SK-N-SH (cell line): ENCODE measurements at regions not wholly inside any gene's neighbourhood (a gene's known extent, or its start where the extent isn't known, plus 50 kb on each side); places are given as distances from the start of the nearest gene placed in this dataset.

Experiments
- CTCF ChIA-PET: fragments of 300-600, 350-600 bp; formaldehyde crosslinking; extraction: SDS; loops from one replicate; lab custom pipeline; 2021; lab: Yijun Ruan, JAX
- POLR2A ChIA-PET: fragments of 350-600 bp; sonication (Branson Sonifier 250); formaldehyde crosslinking; extraction: SDS; loops from one replicate; lab custom pipeline; 2020; ENCODE audit warnings: antibody characterized with exemption, inconsistent platforms; lab: Yijun Ruan, JAX
- DNase-seq: peaks from one replicate; pipeline ENCODE4 v3.0.0; 2012
- H2AFZ ChIP-seq: fragments of 200-600 bp; sonication (generic); 2 replicates; pipeline ENCODE4 v1.8.1; 2016; ENCODE audit warnings: antibody characterized with exemption, mild to moderate bottlenecking, low read depth
- H3F3A ChIP-seq: fragments of 200-600 bp; sonication (generic); replicated peaks from 2 replicates; pipeline ENCODE3; 2016; ENCODE audit warnings: antibody characterized with exemption, mild to moderate bottlenecking; ENCODE audit not compliant: insufficient read depth
- H3K27ac ChIP-seq, 2 experiments: fragments of 200-500 bp in 1 of 2; fragments of 200-600 bp in 1 of 2; sonication (Bioruptor generic) in 1 of 2; sonication (generic), shearing (Covaris generic) in 1 of 2; 2 replicates each; pipeline versions ENCODE4 v1.5.1 to v1.6.1; 2014 to 2016; ENCODE audit warnings: low read depth in 2 of 2, inconsistent platforms in 1 of 2, low read length in 1 of 2, mild to moderate bottlenecking in 1 of 2, mixed read lengths in 1 of 2
- H3K27me3 ChIP-seq: fragments of 200-600 bp; sonication (generic), shearing (Covaris generic); 2 replicates; pipeline ENCODE4 v1.6.1; 2016; ENCODE audit warnings: mixed run types; ENCODE audit not compliant: insufficient read depth
- H3K36me3 ChIP-seq, 2 experiments: fragments of 200-500 bp in 1 of 2; fragments of 200-600 bp in 1 of 2; sonication (Bioruptor generic) in 1 of 2; sonication (generic) in 1 of 2; replicated peaks in 1 of 2; 2 replicates each; pipeline versions ENCODE3 to v1.5.1; 2014 to 2016; ENCODE audit warnings: low read length in 1 of 2, mild to moderate bottlenecking in 1 of 2; ENCODE audit not compliant: insufficient read depth in 2 of 2, control insufficient read depth in 1 of 2
- H3K4me1 ChIP-seq, 2 experiments: fragments of 200-500 bp in 1 of 2; fragments of 200-600 bp in 1 of 2; sonication (Bioruptor generic) in 1 of 2; sonication (generic), shearing (Covaris generic) in 1 of 2; 2 replicates each; pipeline versions ENCODE4 v1.5.1 to v1.6.1; 2014 to 2016; ENCODE audit warnings: low read depth in 1 of 2, low read length in 1 of 2, mixed run types in 1 of 2; ENCODE audit not compliant: insufficient read depth in 2 of 2, control insufficient read depth in 1 of 2
- H3K4me2 ChIP-seq: fragments of 200-600 bp; sonication (generic), shearing (Covaris generic); 2 replicates; pipeline ENCODE4 v1.6.1; 2017; ENCODE audit warnings: mixed run types
- H3K4me3 ChIP-seq, 2 experiments: fragments of 200-500 bp in 1 of 2; fragments of 200-600 bp in 1 of 2; sonication (Bioruptor generic) in 1 of 2; sonication (generic), shearing (Covaris generic) in 1 of 2; 2 replicates each; pipeline versions ENCODE4 v1.5.1 to v1.8.1; 2014 to 2016; ENCODE audit warnings: low read depth in 2 of 2, inconsistent platforms in 1 of 2, low read length in 1 of 2, mild to moderate bottlenecking in 1 of 2, mixed read lengths in 1 of 2, moderate library complexity in 1 of 2
- H3K79me2 ChIP-seq: fragments of 200-600 bp; sonication (generic); 2 replicates; pipeline ENCODE4 v1.8.1; 2017; ENCODE audit warnings: mild to moderate bottlenecking; ENCODE audit not compliant: insufficient read depth
- H3K9ac ChIP-seq: fragments of 200-600 bp; sonication (generic); 2 replicates; pipeline ENCODE4 v1.6.1; 2017; ENCODE audit warnings: mixed run types
- H3K9me2 ChIP-seq: fragments of 200-600 bp; sonication (generic); 2 replicates; pipeline ENCODE4 v1.6.1; 2017; ENCODE audit warnings: mixed run types
- H3K9me3 ChIP-seq: fragments of 200-600 bp; sonication (generic); 2 replicates; pipeline ENCODE4 v1.6.1; 2017; ENCODE audit warnings: mixed run types, mild to moderate bottlenecking, moderate library complexity
- H4K20me1 ChIP-seq: fragments of 200-600 bp; sonication (generic); 2 replicates; pipeline ENCODE4 v1.6.1; 2017; ENCODE audit warnings: mild to moderate bottlenecking, mixed run types; ENCODE audit not compliant: insufficient read depth
- CTCF ChIP-seq: fragments of 200-600 bp; sonication (generic); IDR thresholded peaks from 2 replicates; pipeline ENCODE4 v1.6.1; 2017; ENCODE audit warnings: antibody characterized with exemption, mild to moderate bottlenecking, moderate library complexity
- ELF1 ChIP-seq: IDR thresholded peaks from 2 replicates; pipeline ENCODE4 v1.4.0; 2012
- EP300 ChIP-seq, 2 experiments: IDR thresholded peaks; 2 replicates each; pipeline versions ENCODE4 v1.4.0 to v1.6.1; 2012; ENCODE audit warnings: borderline replicate concordance in 1 of 2, low read depth in 1 of 2, low read length in 1 of 2
- EZH2phosphoT487 ChIP-seq: fragments of 200-600 bp; sonication (generic); IDR thresholded peaks from 2 replicates; pipeline ENCODE4 v1.6.1; 2017; ENCODE audit warnings: low read depth, mixed run types, mild to moderate bottlenecking, antibody characterized with exemption, moderate library complexity, borderline replicate concordance
- FOSL2 ChIP-seq: IDR thresholded peaks from 2 replicates; pipeline ENCODE4 v1.4.0; 2012; ENCODE audit warnings: low read depth, mild to moderate bottlenecking, moderate library complexity, borderline replicate concordance
- FOXJ3 ChIP-seq: sonication (generic); formaldehyde crosslinking; IDR thresholded peaks from 2 replicates; pipeline ENCODE4 v1.5.1; 2020; ENCODE audit warnings: mild to moderate bottlenecking, missing genetic modification reagents
- GABPA ChIP-seq: IDR thresholded peaks from 2 replicates; pipeline ENCODE4 v1.4.0; 2012; ENCODE audit warnings: low read depth, mild to moderate bottlenecking
- JUND ChIP-seq: IDR thresholded peaks from 2 replicates; pipeline ENCODE4 v1.4.0; 2012
- NFIC ChIP-seq: IDR thresholded peaks from 2 replicates; pipeline ENCODE4 v1.4.0; 2012; ENCODE audit warnings: borderline replicate concordance
- POLR2AphosphoS5 ChIP-seq: IDR thresholded peaks from 2 replicates; pipeline ENCODE4 v1.6.1; 2012; ENCODE audit warnings: low read depth, low read length
- RCOR1 ChIP-seq: fragments of 150-350 bp; IDR thresholded peaks from 2 replicates; pipeline ENCODE4 v1.6.1; 2017; ENCODE audit warnings: antibody characterized with exemption, low read length
- RFX5 ChIP-seq: IDR thresholded peaks from 2 replicates; pipeline ENCODE4 v1.6.1; 2012; ENCODE audit warnings: mild to moderate bottlenecking, improper control_type of control experiment, low read length
- TAF1 ChIP-seq: IDR thresholded peaks from 2 replicates; pipeline ENCODE4 v1.6.1; 2012; ENCODE audit warnings: low read depth, mild to moderate bottlenecking, low read length, moderate library complexity, borderline replicate concordance
- TEAD4 ChIP-seq: IDR thresholded peaks from 2 replicates; pipeline ENCODE4 v1.4.0; 2012; ENCODE audit warnings: mild to moderate bottlenecking, borderline replicate concordance; ENCODE audit not compliant: insufficient read depth
- YY1 ChIP-seq: IDR thresholded peaks from 2 replicates; pipeline ENCODE4 v1.4.0; 2012; ENCODE audit warnings: low read depth, mild to moderate bottlenecking
- WGBS: methylation state at CpG from one replicate; pipeline ENCODE4 v1.1.6; 2017; ENCODE audit warnings: low lambda C conversion rate; 5-methylcytosine and 5-hydroxymethylcytosine counted together
- TF ChIP-seq, protein P1 (sequence below): IDR thresholded peaks from 2 replicates; pipeline ENCODE4 v1.4.0; 2012; ENCODE audit warnings: low read depth, borderline replicate concordance
- TF ChIP-seq, protein P2 (sequence below): IDR thresholded peaks from 2 replicates; pipeline ENCODE4 v1.6.1; 2012; ENCODE audit warnings: mild to moderate bottlenecking, low read depth, low read length, moderate library complexity

- Histone ChIP-seq H3K4me3 (no peak overlapping the region), H3K36me3 (no peaks in the 10 kb centered on the region), H3K27me3 (no peaks in the 10 kb centered on the region), H3K79me2 (peaks cover 33% of the 10 kb centered on the region; the same call in 1 of the 2 replicates), H2AFZ (no peak overlapping the region), H3K4me1 (no peaks in the 10 kb centered on the region), H3K4me2 (no peak overlapping the region), H4K20me1 (no peaks in the 10 kb centered on the region), H3K9me3 (no peaks in the 10 kb centered on the region), H3K9me2 (no peaks in the 10 kb centered on the region), H3K9ac (no peak overlapping the region), H3K27ac (no peak overlapping the region), H3F3A (peaks cover 10% of the 10 kb centered on the region)
- DNase-seq: no peak
- 52% methylated on average over 2 of the region's 2 CpGs for WGBS
- POLR2A ChIA-PET: no interaction called here
- TF ChIP-seq FOSL2 (no peak), FOXJ3 (CRISPR knock-in tag) (no peak), NFIC (no peak)
- TF ChIP-seq, protein P1, sequence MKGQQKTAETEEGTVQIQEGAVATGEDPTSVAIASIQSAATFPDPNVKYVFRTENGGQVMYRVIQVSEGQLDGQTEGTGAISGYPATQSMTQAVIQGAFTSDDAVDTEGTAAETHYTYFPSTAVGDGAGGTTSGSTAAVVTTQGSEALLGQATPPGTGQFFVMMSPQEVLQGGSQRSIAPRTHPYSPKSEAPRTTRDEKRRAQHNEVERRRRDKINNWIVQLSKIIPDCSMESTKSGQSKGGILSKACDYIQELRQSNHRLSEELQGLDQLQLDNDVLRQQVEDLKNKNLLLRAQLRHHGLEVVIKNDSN: no peak
- CTCF ChIA-PET: no interaction called here
Observed at GRCh38 chr6:34633785-34634184, 62.8 kb downstream of the ILRUN start.

- Histone ChIP-seq H3K27ac (0 out of 4 replicates have a peak overlapping the region, but pooled peaks of 1 of the 2 experiments have one; percentile 0), H3K9me2 (no peaks in the 10 kb centered on the region), H3K79me2 (peaks cover 30% of the 10 kb centered on the region; the same call in 1 of the 2 replicates), H3K4me2 (no peak overlapping the region), H3K36me3 (no peaks in the 10 kb centered on the region), H4K20me1 (no peaks in the 10 kb centered on the region), H3K9me3 (no peaks in the 10 kb centered on the region), H3K9ac (no peak overlapping the region), H3K4me3 (no peak overlapping the region), H2AFZ (no peak overlapping the region), H3K27me3 (no peaks in the 10 kb centered on the region)
- DNase-seq: no peak
- ChIA-PET CTCF (interaction anchor here (0.6 kb wide), 1 partner anchor 46 kb away, joined by 3 read pairs; no protein-coding TSS in a partner anchor), POLR2A (no interaction called here)
- 100% methylated on average over 2 of the region's 2 CpGs for WGBS
- TF ChIP-seq, protein P2, sequence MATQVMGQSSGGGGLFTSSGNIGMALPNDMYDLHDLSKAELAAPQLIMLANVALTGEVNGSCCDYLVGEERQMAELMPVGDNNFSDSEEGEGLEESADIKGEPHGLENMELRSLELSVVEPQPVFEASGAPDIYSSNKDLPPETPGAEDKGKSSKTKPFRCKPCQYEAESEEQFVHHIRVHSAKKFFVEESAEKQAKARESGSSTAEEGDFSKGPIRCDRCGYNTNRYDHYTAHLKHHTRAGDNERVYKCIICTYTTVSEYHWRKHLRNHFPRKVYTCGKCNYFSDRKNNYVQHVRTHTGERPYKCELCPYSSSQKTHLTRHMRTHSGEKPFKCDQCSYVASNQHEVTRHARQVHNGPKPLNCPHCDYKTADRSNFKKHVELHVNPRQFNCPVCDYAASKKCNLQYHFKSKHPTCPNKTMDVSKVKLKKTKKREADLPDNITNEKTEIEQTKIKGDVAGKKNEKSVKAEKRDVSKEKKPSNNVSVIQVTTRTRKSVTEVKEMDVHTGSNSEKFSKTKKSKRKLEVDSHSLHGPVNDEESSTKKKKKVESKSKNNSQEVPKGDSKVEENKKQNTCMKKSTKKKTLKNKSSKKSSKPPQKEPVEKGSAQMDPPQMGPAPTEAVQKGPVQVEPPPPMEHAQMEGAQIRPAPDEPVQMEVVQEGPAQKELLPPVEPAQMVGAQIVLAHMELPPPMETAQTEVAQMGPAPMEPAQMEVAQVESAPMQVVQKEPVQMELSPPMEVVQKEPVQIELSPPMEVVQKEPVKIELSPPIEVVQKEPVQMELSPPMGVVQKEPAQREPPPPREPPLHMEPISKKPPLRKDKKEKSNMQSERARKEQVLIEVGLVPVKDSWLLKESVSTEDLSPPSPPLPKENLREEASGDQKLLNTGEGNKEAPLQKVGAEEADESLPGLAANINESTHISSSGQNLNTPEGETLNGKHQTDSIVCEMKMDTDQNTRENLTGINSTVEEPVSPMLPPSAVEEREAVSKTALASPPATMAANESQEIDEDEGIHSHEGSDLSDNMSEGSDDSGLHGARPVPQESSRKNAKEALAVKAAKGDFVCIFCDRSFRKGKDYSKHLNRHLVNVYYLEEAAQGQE: no peak
- TF ChIP-seq EZH2phosphoT487: no peak
- TF ChIP-seq RFX5: no peak
- TF ChIP-seq GABPA: no peak
- TF ChIP-seq EP300 (IDR thresholded peaks at IDR 0.05; ENCODE audit: borderline replicate concordance in 1 of 2, low read depth in 1 of 2, low read length in 1 of 2): no peak
- no peak for TF ChIP-seq POLR2AphosphoS5
- no peak for TF ChIP-seq JUND
- TF ChIP-seq RCOR1: no peak
- no peak for TF ChIP-seq TAF1
- TF ChIP-seq ELF1: no peak
- no peak for TF ChIP-seq YY1
- TF ChIP-seq CTCF: no peak
- no peak for TF ChIP-seq TEAD4
- TF ChIP-seq, all 33 proteins: peak for 0
- H3K4me1 ChIP-seq: no peaks in the 10 kb centered on the region
- peaks cover 10% of the 10 kb centered on the region for H3F3A ChIP-seq
Observed at GRCh38 chr6:34633256-34633655, 63.3 kb downstream of the ILRUN start.
